ENCODE measurements at regions not wholly inside any gene's neighbourhood (a gene's known extent, or its start where the extent isn't known, plus 50 kb on each side); places are given as distances from the start of the nearest gene placed in this dataset.

DNA sequence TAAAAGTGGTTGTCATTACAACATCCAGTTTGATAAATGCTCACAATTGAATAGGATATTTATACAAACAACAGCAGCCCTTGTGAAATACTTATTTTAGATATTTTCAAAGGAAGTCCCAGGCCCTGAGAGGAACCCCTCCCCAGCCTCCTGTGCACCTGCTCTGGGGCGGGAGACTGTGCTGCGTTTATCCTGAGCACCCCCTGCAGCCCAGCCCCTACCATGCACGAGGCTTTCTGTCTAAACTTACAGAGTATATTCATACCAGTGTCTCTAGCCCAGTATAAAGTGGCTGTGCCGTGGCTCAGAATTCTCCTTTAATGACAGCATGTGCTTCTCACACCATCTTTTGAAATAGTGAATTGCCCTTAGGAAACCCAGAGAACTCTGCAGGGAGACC is 1084.3 kb downstream of the TMEM121 start:
- TF ChIP-seq, protein P1, sequence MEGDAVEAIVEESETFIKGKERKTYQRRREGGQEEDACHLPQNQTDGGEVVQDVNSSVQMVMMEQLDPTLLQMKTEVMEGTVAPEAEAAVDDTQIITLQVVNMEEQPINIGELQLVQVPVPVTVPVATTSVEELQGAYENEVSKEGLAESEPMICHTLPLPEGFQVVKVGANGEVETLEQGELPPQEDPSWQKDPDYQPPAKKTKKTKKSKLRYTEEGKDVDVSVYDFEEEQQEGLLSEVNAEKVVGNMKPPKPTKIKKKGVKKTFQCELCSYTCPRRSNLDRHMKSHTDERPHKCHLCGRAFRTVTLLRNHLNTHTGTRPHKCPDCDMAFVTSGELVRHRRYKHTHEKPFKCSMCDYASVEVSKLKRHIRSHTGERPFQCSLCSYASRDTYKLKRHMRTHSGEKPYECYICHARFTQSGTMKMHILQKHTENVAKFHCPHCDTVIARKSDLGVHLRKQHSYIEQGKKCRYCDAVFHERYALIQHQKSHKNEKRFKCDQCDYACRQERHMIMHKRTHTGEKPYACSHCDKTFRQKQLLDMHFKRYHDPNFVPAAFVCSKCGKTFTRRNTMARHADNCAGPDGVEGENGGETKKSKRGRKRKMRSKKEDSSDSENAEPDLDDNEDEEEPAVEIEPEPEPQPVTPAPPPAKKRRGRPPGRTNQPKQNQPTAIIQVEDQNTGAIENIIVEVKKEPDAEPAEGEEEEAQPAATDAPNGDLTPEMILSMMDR (IDR thresholded peaks at IDR 0.05): no peak
- TF ChIP-seq EZH2 (IDR thresholded peaks at IDR 0.05; ENCODE audit: borderline replicate concordance, insufficient read depth, low read depth, low read length, poor library complexity, severe bottlenecking): no peak
